ENCODE measurements at regions not wholly inside any gene's neighbourhood (a gene's known extent, or its start where the extent isn't known, plus 50 kb on each side); places are given as distances from the start of the nearest gene placed in this dataset.

- DNase-seq, result no peak
Measured at GRCh38 chr3:147941969-147942368, 532.8 kb downstream of the ZIC1 start.

GRCh38 chr3:147943265-147943945 lies 534.2 kb downstream of the ZIC1 start:
- DNase-seq, result no peak

- no peak for DNase-seq
Measured at GRCh38 chr3:147945968-147946519, 536.9 kb downstream of the ZIC1 start.

- DNase-seq, result no peak
Measured at GRCh38 chr3:147956615-147957014, 547.5 kb downstream of the ZIC1 start.

- DNase-seq, result no peak
Measured at GRCh38 chr3:147958754-147959153, 549.6 kb downstream of the ZIC1 start.

GRCh38 chr3:147960786-147961185 lies 551.6 kb downstream of the ZIC1 start:
- no peak for DNase-seq

GRCh38 chr3:147962408-147963164 lies 553.4 kb downstream of the ZIC1 start:
- no peak for DNase-seq

GRCh38 chr3:147963711-147964110 lies 554.5 kb downstream of the ZIC1 start:
- DNase-seq, result no peak

GRCh38 chr3:147975165-147975564 lies 566.0 kb downstream of the ZIC1 start:
- no peak for DNase-seq

- no peak for DNase-seq
Measured at GRCh38 chr3:147977001-147977400, 567.8 kb downstream of the ZIC1 start.

- DNase-seq, result no peak
Measured at GRCh38 chr3:147987549-147987948, 578.4 kb downstream of the ZIC1 start.

GRCh38 chr3:147989344-147989743 lies 580.2 kb downstream of the ZIC1 start:
- DNase-seq, result no peak

- no peak for DNase-seq
Measured at GRCh38 chr3:148002705-148003205, 593.6 kb downstream of the ZIC1 start.

- no peak for DNase-seq
Measured at GRCh38 chr3:148004331-148004730, 595.2 kb downstream of the ZIC1 start.

- DNase-seq, result no peak
Measured at GRCh38 chr3:148005456-148005855, 596.3 kb downstream of the ZIC1 start.

GRCh38 chr3:148006508-148006907 lies 597.3 kb downstream of the ZIC1 start:
- no peak for DNase-seq

- no peak for DNase-seq
Measured at GRCh38 chr3:148008591-148008990, 599.4 kb downstream of the ZIC1 start.

- DNase-seq, result no peak
Measured at GRCh38 chr3:148020861-148021260, 611.7 kb downstream of the ZIC1 start.

- no peak for DNase-seq
Measured at GRCh38 chr3:148021381-148021780, 612.2 kb downstream of the ZIC1 start.

- DNase-seq, result no peak
Measured at GRCh38 chr3:148023994-148024393, 614.8 kb downstream of the ZIC1 start.

GRCh38 chr3:148026009-148026588 lies 616.9 kb downstream of the ZIC1 start:
- no peak for DNase-seq

- no peak for DNase-seq
Measured at GRCh38 chr3:148030975-148031374, 621.8 kb downstream of the ZIC1 start.

GRCh38 chr3:148034353-148034752 lies 625.2 kb downstream of the ZIC1 start:
- no peak for DNase-seq
